Suprapubic skin (tissue), 4 donors: ENCODE measurements at regions not wholly inside any gene's neighbourhood (a gene's known extent, or its start where the extent isn't known, plus 50 kb on each side); places are given as distances from the start of the nearest gene placed in this dataset.

Experiments used
- POLR2A ChIP-seq, 2 donors: fragments of 450-650 bp; IDR thresholded peaks; one replicate each; pipeline ENCODE4 v1.6.1; 2017; ENCODE audit warnings: antibody characterized with exemption in 2 of 2, mild to moderate bottlenecking in 2 of 2, moderate library complexity in 2 of 2
- POLR2AphosphoS5 ChIP-seq, 3 donors: sonication (generic); formaldehyde crosslinking; IDR thresholded peaks; one replicate each; pipeline ENCODE4 v1.6.1; 2017; ENCODE audit warnings: antibody characterized with exemption in 3 of 3
- TF ChIP-seq, protein P1 (sequence below), 2 donors: fragments of 200-600 bp in 1 of 2; fragments of 450-650 bp in 1 of 2; sonication (generic) in 1 of 2; IDR thresholded peaks; one replicate each; pipeline ENCODE4 v1.5.1; 2016 to 2019; ENCODE audit warnings: antibody characterized with exemption in 2 of 2, mild to moderate bottlenecking in 1 of 2, moderate library complexity in 1 of 2

DNA sequence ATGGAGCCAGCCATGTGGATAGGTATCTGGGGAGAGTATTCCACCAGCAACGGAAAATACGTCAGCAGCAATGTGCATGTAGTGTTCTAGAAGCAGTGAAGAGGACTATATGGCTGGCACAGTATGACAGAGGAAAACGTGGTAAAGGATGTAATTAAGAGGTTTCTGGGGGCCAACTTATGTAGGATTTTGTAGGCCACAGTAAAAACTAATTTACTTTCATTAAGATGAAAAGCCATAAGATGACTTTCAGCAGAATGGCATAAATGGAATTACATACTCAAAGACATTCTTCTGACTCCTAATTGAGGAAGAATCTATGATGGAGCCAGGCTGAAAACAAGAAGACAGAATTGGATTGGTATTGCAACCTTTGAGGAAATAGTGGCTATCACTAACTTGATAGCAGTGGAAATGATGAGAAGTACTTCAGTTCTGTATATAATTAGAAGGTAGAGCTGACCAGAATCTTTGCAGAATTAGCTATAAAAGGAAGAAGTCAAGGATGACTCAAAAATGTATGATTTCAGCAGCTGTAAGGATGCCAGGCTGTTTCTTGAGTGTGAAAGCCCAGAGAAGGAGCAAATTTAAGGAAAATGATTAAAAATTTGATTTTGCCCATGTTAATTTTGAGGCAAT, 156.7 kb downstream of the MBL2 start:
- TF ChIP-seq, protein P1, sequence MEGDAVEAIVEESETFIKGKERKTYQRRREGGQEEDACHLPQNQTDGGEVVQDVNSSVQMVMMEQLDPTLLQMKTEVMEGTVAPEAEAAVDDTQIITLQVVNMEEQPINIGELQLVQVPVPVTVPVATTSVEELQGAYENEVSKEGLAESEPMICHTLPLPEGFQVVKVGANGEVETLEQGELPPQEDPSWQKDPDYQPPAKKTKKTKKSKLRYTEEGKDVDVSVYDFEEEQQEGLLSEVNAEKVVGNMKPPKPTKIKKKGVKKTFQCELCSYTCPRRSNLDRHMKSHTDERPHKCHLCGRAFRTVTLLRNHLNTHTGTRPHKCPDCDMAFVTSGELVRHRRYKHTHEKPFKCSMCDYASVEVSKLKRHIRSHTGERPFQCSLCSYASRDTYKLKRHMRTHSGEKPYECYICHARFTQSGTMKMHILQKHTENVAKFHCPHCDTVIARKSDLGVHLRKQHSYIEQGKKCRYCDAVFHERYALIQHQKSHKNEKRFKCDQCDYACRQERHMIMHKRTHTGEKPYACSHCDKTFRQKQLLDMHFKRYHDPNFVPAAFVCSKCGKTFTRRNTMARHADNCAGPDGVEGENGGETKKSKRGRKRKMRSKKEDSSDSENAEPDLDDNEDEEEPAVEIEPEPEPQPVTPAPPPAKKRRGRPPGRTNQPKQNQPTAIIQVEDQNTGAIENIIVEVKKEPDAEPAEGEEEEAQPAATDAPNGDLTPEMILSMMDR (IDR thresholded peaks at IDR 0.05) = no peak
- TF ChIP-seq POLR2A (IDR thresholded peaks at IDR 0.05) (no peak), POLR2AphosphoS5 (IDR thresholded peaks at IDR 0.05) (no peak)
